GM19452 (cell line): ENCODE measurements at regions not wholly inside any gene's neighbourhood (a gene's known extent, or its start where the extent isn't known, plus 50 kb on each side); places are given as distances from the start of the nearest gene placed in this dataset.
"Not testable (repeated sequence)": the region's sequence is repeated elsewhere in the genome, so short reads cannot be mapped to it uniquely, and the experiment has no call there.

Experiments
- ATAC-seq: cut with Tn5 transposase; IDR thresholded peaks from one replicate; pipeline ENCODE4 v1.9.1; 2021; ENCODE audit not compliant: unreplicated experiment

DNA sequence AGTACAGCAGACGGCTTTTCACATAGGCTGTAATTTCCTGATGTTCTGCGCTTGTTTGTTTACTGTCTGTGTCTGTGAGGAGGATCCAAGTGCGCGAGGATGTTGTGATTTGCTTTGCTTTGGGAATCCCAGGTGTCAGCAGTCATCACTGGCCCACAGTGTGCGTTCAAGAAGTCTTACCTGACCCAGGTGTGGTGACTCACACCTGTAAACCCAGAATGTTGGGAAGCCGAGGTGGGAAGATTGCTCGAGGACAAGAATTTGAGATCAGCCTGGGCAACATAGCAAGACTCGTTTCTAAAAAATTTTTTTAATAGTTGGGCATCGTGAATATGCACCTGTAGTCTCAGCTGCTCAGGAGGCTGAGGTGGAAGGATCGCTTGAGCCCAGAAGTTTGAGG lies 110.7 kb downstream of the CRLF3 start:
- ATAC-seq = not testable (repeated sequence)

DNA sequence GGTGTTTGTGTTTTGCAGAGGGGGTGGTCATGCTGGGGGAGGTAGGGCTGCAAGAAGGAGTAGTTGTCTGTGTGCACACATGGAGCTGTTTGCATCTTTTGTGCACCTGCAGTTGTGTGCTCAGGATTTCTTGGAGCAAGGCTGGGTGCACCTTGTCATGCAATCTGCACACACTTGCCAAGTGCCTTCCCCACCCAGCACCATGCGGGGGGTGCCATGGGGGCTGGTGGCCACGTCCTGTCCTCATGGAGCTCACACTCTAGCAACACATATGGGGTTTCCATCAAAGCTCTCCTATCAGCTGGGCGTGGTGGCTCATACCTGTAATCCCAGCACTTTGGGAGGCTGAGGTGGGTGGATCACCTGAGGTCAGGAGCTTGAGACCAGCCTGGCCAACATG lies 111.6 kb downstream of the CRLF3 start:
- ATAC-seq = not testable (repeated sequence)

DNA sequence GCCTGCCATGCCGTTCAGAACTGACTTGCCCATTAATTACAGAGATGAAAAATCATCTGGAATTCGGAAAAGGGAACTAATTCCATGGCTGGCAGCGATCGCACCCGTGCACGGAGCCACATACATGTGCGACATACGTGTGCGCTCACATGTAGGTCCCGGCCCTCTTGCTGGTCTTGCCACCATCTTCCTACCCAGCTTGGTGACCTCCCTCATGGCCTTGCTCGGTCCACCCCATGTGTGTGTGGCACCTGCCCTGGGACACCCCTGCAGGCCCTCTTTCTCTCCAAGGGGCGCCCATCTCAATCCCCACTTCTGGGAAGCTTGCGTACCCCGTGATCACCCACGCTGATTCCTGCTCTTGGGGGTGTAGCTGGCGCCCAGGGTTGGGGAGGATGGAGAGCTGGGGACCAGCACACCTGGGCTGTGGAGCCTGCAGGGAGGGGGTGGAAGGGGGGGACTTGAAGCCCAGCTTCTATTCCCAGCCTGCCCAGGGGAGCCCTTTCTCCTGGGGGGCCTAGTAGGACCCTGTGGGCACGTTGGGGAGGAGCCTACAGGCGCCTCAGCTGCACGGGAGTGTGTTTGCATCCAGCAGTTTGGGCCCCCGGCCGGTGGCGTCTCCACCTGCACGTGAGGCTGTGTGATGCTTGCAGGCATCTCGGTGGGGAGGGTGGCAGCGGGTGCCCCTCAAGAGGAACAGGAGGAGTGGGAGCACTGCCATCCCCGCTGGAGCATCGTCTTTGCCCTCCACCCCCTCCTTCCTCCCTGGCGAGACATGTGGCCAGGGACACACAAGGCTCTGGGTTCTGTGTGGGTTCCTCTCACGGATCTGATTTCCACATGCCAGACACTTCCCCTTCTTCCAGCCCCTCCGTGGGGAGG lies 112.6 kb downstream of the CRLF3 start:
- not testable (repeated sequence) for ATAC-seq

DNA sequence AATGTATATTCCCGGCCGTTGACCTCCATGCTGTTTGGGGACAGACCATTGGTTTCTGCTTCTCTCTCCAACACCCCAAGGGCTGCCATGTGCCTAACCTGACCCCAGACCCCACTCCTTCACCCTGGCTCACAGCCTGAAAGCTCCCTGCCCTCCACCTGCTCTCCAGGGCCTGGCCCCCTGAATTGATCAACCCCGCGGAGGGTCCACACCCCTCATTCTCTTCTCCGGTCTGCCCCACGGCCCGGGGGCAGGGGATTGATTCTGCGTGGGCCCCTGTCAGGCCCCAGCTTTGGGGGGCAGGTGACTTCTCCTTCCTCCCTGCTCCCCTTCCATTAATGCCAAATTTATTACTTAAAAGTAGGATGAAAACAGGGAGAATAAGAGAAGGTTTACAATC lies 113.3 kb downstream of the CRLF3 start:
- ATAC-seq = not testable (repeated sequence)

DNA sequence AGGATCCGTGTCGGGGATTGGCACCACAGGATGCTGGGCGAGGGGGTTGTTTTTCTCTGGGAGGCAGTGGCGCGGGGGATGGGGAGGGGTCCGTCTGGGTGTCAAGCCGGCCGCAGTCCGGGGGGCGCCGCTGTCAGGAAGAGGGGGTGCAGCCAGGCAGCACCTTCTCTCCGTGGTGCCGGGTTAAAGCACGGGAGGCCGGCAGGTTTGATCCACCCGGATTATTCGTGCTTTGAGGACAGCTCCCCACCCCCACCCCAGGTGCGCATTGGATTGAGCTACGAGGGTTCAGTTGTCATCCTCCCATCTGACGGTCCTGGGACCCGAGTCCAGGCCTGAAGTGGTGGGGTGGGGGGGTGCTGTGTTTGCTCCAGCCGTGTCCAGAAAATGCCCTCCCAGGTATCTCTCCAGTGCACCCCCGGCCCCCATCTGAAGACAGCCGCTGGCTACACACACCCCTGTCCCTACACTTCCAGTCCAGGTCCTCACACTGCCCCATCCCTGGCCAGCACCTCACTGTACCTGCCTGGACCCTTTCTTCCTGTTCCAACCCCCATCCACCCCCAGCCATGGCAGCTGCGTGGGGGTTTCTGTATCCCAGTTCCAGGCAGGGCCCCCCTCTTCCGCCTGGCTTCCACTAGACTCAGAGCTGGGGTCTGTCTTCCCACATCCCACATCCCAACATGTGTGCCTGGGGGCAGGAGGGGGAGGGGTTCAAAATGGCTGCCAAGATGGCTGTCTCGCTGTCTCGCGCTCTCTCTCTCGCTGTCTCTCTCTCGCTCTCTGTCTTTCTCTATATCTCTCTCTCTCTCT lies 114.0 kb downstream of the CRLF3 start:
- ATAC-seq = not testable (repeated sequence)

DNA sequence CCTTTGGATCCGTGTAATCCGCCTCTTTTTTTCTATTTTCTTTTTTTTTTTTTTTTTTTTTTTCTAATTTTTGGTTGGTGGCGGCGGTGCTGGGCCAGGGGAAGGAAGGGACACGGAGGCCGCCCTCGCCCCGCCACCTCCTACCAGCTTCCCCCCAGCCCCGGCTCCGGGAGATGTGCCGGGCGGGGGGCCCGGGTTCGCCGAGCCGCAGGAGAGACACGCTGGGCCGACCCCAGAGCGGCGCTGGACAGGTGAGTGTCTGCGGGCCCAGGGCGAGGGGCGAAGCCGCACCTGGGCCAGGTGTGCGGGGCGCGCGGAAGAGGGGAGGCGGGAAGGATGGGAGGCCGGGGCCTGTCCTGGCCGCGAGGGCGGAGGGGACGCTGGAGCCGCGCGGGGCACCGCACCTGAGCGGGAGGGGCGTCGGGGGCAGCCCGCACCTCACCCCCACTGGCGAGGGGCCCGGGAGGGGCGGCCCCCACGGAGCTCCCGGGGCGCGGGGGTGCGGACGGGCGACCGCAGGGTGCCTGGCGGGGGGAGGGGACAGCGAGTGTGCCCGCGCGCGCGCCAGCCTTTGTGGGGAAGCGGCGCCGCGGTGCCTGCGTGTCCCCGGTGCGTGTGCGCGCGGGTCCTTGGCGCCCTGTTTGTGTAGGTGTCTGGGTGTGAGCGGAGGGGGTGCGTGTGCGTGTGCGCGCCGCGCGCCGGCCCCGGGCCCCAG lies 114.8 kb downstream of the CRLF3 start:
- ATAC-seq = not testable (repeated sequence)

DNA sequence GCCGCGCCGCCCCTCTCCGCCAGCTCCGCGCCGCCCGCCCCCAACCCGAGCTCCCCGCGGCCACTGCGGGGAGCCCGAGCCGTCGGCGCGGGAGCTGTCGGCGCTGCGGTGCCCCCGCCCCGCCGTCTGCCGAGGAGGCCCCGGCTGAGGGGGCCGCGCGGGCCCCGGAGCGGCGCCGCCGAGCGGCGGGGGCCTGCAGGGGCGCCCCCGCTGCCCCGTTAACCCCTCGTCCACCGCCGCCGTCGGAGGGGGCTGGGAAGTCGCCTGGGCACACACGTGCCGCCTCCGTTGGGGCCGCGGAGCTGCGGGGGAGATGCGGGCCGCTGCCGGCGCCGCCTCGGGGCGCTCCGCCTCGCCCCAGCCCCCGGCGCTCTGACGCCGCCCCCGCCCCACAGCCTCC lies 115.4 kb downstream of the CRLF3 start:
- ATAC-seq = peak; percentile 24

DNA sequence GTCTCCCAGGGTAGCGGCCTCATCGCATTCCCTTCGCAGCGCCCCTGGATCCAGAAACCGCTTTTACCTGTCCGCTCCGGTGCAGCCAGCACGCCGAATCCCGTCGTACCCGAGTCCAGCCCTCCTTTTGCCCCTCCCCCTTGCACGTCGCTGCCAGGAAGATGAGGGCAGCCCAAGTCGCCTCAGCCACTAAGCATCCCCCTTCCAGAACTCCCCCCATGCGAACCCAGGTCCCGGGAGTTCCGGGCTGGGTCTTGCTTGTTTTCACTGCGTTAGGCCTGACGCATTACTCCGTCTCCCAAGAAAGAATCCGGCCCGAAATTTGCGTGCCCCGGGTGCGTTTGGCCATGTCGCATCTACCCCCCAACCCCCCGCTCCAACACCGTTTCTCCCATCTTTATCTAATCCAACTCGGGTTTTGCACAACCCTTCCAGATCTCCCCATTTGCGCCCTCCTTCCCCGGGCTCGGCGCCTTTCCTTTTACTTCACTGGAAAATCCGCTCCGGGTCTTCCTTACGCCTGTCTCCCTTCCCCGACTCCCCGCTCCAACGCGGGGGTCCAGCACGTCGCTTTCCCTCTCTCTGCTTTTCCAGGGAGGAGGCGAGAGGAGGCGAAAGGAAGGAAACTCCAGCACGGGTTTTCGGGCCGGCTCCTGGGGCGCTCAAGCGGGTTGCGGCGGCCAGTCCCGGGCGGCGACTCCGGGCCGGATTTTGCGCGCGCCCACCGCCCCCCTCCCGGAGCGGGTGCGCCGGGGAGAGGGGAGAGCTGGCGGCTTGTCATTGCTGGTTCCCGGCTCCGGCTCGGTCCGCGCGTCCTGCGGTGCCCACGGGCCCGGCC lies 116.0 kb downstream of the CRLF3 start:
- ATAC-seq = peak; percentile 53

DNA sequence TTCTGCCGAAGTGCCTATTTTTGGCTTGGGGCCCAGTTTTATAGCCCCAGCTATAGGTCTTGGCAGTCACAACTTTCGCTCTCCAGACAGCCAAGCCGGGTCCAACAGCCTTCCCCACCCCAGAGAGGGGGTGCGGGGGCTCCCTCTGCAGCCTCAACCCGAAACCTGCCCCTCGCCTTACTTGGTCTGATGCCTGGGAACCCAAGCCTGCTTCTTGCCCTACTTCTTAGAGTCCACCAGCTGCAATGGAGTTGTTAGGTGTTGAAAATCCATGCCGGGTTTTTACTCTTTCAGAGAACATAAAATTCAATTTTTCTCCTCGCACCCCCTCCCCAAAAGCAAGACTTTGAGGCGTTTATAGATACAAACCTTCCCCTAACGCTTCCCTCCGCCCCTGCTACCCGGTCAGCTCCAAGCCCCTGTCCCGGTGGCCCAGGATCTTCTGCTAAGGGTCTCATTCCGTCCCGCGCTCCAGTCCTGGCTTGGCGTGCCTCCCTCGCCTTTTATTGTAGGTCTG lies 116.7 kb downstream of the CRLF3 start:
- ATAC-seq = not testable (repeated sequence)

DNA sequence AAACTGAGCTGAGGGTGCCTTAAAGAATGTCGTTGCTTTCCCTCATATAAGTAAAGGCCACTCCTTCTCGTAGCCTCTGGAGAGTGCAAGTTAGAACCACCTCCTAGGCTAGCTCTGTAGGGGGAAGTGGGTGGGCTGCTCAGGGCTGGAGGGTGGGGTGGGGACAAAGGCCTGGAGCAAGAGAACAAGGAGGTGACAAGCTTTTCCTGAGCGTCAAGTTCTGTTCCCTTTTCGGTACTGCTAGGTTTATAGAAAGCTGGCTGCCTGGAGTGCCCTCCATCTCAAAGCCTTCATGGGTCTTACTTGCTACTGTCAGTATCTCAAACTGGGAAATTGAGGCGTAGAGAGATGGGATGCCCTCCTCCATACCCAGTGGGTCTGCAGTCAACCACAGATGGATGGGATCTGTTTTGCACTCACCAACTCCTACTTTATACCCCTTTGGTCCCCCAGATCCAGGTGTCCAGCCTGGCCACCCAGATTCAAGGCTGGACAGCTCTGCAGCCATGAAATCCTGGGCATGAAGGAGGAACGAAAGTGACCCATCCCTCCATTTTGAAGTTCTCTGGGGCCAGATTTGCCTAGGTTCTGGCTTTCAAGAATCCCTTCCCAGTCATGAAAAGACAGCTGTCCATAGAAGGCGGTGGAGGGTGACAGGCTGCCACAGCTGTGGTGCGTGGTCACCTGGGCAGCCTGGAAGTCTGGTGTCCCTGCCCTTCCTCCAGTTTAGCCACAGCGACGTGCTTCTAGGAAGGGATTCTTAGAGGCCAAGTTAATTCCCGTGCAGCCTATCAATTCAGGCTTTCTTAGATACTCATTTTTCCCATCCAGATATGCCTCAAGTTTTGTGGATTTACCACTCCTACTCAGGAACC lies 117.8 kb downstream of the CRLF3 start:
- ATAC-seq = not testable (repeated sequence)

DNA sequence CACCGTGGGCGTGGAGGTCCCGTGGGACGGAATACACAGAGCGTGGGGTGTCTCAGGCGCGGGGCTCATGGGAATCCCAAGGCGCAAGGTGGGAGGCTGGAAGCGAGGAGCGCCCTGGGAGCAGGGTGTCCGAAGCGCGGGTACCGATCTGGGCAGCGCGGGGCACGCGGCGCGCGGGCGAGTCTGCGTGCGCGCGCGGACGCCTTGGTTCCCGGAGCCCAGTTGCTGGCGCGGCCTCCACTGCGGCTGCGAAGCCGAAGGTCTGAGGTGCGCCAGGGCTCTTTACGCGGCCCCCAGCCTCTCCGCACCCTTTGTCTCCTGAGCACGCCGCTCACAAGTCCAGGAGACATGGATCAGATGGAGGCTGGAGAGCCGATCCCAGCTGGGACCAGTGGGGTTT lies 118.5 kb downstream of the CRLF3 start:
- not testable (repeated sequence) for ATAC-seq

DNA sequence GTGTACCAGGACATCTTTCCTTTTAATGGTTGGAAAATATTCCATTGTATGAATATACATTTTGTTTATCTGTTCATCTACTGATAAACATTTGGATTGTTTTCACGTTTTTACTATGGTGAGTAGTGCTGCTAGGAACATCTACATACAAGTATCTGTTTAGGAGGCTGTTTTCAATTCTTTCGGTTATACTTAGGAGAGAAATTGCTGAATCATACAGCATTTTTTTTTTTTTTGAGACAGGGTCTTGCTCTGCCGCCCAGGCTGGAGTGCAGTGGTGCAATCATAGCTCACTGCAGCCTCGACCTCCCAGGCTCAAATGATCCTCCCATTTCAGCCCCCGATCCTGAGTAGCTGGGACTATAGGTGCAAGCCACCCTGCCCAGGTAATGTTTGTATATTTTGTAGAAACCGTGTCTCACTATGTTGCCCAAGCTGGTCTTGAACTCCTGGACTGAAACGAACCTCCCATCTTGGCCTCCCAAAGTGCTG lies 122.9 kb downstream of the CRLF3 start:
- ATAC-seq = no peak

DNA sequence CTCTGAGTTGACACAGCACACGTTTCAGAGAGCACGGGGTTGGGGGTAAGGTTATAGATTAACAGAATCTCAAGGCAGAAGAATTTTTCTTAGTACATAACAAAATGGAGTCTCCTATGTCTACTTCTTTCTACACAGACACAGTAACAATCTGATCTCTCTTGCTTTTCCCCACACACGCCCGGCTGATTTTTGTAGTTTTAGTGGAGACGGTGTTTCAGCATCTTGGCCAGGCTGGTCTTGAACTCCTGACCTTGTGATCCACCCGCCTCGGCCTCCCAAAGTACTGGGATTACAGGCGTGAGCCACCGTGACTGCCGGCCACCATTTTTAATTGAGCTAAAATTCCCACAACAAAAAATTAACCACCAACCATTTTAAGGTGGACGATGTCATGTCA lies 123.7 kb downstream of the CRLF3 start:
- ATAC-seq = not testable (repeated sequence)

DNA sequence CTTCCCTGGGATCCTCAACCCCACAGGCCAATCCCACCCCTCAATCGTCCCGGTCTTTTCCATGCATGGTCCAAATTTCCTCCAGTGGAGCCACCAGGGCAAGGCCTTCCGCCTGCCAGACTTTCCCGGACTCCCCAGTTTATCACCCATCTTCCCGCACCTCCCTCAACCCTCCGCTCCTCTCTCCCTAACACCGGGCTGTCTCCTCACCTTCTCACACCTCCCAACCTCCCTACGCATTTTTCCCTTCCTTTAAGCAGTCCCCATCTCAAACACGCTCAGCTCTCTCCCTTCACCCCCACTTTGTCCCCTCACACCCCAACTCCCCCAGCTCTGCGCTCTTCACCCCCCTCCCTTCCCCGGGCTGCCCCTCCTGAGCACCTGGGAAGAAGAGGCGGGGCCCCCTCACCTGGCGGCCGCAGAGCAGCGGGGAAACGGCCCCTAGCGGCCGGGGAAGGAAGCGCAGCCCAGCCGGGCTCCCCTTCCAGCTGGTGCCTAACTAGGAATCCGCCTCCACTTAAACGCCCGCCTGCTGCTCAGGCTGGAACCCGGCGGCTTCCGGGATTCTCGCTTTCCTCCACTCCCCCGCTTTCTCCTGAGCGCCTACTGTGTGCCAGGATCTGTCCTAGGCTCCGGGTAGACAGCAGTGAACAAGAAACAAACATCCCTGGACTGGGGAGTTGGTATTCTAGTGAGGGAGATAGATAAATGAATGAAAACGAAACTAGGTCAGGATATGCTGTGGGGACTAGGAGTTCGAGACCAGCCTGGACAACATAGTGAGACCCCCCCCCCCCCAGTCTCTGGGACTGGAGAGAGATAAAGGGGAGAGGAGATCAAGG lies 126.7 kb downstream of the CRLF3 start:
- not testable (repeated sequence) for ATAC-seq

DNA sequence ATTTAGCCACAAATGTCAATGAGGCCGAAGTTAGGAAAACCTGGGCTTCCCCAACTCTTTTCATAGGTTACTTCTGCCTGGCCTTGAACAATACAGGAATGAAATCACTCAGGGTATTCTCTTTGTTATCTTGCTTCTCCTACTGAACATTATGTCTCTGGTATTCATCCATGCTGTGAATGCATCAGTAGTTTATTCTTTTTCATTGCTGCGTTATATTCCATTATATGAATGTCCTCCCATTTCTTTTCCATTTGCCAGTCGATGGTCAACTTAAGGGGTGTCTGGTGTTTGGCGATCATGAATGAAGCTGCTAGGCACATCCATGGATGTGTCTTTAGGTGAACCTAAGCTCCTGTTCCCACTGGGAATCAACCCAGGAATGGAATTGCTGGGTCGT lies 128.3 kb downstream of the CRLF3 start:
- no peak for ATAC-seq

DNA sequence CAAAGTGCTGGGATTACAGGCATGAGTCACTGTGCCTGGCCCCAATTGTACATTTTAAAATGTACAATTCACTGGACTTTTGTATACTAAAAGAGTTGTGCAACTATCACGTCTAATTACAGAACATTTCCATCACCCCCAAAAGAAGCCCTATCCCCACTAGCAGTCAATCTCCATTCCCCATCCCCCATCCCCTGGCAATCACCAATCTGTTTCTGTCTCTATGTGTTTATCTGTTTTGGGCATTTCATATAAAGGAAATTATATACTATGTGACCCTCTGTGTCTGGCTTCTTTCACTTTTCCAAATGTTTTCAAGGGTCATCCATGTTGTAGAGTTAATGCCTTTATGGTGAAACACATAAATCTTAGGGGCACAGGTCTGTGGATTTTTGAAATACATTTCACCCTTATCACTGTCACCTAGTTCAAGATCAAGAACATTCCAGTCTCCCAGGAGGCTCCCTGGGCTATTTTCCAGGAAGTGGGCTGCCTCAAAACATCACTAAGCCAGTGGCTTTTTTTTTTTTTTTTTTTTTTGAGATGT lies 129.2 kb downstream of the CRLF3 start:
- ATAC-seq = not testable (repeated sequence)

DNA sequence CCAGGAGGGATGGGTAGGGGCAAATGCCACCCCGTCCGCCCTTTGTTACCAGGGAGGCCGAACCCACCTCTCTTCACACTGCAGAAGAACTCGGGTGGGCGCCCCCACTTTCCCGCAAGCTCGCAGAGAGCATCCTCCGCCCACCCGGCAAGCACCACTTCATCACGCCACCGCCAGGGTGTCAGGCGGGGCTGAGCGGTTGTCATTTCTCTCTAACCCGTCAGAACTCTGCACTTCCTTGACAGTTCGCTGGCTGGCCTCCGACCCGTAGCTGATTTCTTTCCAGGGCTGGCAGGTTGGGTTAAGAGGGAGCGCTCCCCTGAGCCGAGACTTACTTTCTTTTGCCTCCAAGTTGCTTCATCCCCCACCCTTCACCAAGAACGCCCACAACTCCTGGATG lies 130.7 kb downstream of the CRLF3 start:
- ATAC-seq = not testable (repeated sequence)
